ENCODE measurements at regions not wholly inside any gene's neighbourhood (a gene's known extent, or its start where the extent isn't known, plus 50 kb on each side); places are given as distances from the start of the nearest gene placed in this dataset.

DNA sequence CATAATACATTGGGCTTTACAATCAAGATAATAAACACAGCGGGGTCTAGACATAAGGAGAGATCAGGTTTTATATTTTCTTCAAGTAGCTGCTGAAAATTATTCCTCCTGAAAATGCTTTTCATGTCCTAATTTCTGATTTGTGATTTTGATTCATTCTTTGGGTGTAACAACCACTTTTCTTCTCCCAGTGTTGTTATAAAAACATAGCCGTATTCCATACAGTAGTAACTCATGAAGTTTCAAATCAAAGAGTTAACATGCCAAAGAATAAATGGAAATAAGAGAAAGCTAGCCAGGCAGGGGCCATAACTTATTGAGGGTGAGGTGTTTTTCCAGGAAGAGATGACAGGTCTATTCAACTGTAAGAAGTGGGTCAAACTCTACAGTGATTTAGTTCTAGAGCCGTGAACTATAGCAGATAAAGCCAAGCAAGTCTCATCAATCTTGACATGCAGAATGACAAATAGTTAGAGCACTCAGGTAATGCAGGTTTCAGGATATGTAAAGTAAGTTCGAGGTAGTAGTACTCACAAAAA lies 934.4 kb upstream of the SLITRK1 start:
- no peaks in the 10 kb centered on the region for H3K9me3 ChIP-seq (ENCODE audit: low read length)
- no peak overlapping the region for H3K27ac ChIP-seq (ENCODE audit: low read length)
- no peak for TF ChIP-seq EZH2 (IDR thresholded peaks at IDR 0.05; ENCODE audit: low read length, unreplicated experiment)
- no peak for TF ChIP-seq EZH2phosphoT487 (IDR thresholded peaks at IDR 0.05; ENCODE audit: borderline replicate concordance, low read length)
- TF ChIP-seq, protein P1, sequence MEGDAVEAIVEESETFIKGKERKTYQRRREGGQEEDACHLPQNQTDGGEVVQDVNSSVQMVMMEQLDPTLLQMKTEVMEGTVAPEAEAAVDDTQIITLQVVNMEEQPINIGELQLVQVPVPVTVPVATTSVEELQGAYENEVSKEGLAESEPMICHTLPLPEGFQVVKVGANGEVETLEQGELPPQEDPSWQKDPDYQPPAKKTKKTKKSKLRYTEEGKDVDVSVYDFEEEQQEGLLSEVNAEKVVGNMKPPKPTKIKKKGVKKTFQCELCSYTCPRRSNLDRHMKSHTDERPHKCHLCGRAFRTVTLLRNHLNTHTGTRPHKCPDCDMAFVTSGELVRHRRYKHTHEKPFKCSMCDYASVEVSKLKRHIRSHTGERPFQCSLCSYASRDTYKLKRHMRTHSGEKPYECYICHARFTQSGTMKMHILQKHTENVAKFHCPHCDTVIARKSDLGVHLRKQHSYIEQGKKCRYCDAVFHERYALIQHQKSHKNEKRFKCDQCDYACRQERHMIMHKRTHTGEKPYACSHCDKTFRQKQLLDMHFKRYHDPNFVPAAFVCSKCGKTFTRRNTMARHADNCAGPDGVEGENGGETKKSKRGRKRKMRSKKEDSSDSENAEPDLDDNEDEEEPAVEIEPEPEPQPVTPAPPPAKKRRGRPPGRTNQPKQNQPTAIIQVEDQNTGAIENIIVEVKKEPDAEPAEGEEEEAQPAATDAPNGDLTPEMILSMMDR (conservative IDR thresholded peaks at IDR 0.05; ENCODE audit: low read depth, low read length), result no peak
- no peaks in the 10 kb centered on the region for H3K9me2 ChIP-seq (replicated peaks; ENCODE audit: low read length)
- no peaks in the 10 kb centered on the region for H3K4me1 ChIP-seq (ENCODE audit: insufficient read depth, low read length)
- H3K27me3 ChIP-seq (ENCODE audit: low read length), result no peaks in the 10 kb centered on the region
- H3K4me2 ChIP-seq (ENCODE audit: low read length), result no peak overlapping the region
- H3K79me2 ChIP-seq (ENCODE audit: low read length), result no peaks in the 10 kb centered on the region
- no peak overlapping the region for H3K4me3 ChIP-seq (ENCODE audit: low read length)
- H3F3A ChIP-seq (ENCODE audit: low read length, unreplicated experiment), result no peaks in the 10 kb centered on the region
- H3K36me3 ChIP-seq (ENCODE audit: low read depth, low read length), result no peaks in the 10 kb centered on the region
- no peak for DNase-seq
- BruUV-seq (replicated peaks), result no TSS peak
- H3K9ac ChIP-seq (ENCODE audit: low read length), result no peak overlapping the region
- H2AFZ ChIP-seq (ENCODE audit: low read length), result no peak overlapping the region
- CTCF ChIA-PET, result no interaction called here
- ATAC-seq, result no peak
- no peaks in the 10 kb centered on the region for H4K20me1 ChIP-seq (ENCODE audit: low read length)
- POLR2A ChIA-PET (ENCODE audit: unreplicated experiment), result no interaction called here
- intact Hi-C loops (cut with micrococcal nuclease), result no loop called here

DNA sequence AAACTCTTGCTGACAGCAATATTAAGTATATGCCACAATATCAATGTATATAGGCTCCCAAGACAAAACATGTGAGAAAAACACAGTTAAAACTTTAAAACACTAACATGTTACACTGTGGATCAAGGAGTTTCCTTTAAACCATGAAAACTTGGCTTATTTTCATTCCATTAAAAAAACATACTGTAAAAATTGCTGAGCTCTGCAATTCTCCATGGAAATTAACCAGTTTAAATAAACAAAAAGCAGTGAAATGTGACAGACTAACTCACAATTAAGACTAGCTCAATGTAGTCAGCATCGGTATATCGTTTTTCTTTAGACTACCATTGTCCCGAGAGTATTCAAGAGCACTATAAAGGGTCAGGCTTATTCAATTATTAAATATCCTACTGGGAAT lies 930.5 kb upstream of the SLITRK1 start:
- no peaks in the 10 kb centered on the region for H3K79me2 ChIP-seq (ENCODE audit: low read length)
- ATAC-seq (no peak), DNase-seq (no peak)
- TF ChIP-seq, protein P1 (conservative IDR thresholded peaks at IDR 0.05; ENCODE audit: low read depth, low read length), result no peak
- TF ChIP-seq EZH2phosphoT487 (IDR thresholded peaks at IDR 0.05; ENCODE audit: borderline replicate concordance, low read length) (no peak), EZH2 (IDR thresholded peaks at IDR 0.05; ENCODE audit: low read length, unreplicated experiment) (no peak)
- H3K36me3 ChIP-seq (ENCODE audit: low read depth, low read length), result no peaks in the 10 kb centered on the region
- H4K20me1 ChIP-seq (ENCODE audit: low read length), result no peaks in the 10 kb centered on the region
- H3K4me1 ChIP-seq (ENCODE audit: insufficient read depth, low read length), result no peaks in the 10 kb centered on the region
- no peak overlapping the region for H3K4me3 ChIP-seq (ENCODE audit: low read length)
- H3K4me2 ChIP-seq (ENCODE audit: low read length), result no peak overlapping the region
- H3K9me3 ChIP-seq (ENCODE audit: low read length), result no peaks in the 10 kb centered on the region
- H3K27ac ChIP-seq (ENCODE audit: low read length), result no peak overlapping the region
- H3F3A ChIP-seq (ENCODE audit: low read length, unreplicated experiment), result no peaks in the 10 kb centered on the region
- H3K9me2 ChIP-seq (replicated peaks; ENCODE audit: low read length), result no peaks in the 10 kb centered on the region
- no TSS peak for BruUV-seq (replicated peaks)
- H3K27me3 ChIP-seq (ENCODE audit: low read length), result no peaks in the 10 kb centered on the region
- POLR2A ChIA-PET (ENCODE audit: unreplicated experiment), result no interaction called here
- intact Hi-C loops (cut with micrococcal nuclease), result no loop called here
- no peak overlapping the region for H3K9ac ChIP-seq (ENCODE audit: low read length)
- H2AFZ ChIP-seq (ENCODE audit: low read length), result no peak overlapping the region
- CTCF ChIA-PET, result no interaction called here

DNA sequence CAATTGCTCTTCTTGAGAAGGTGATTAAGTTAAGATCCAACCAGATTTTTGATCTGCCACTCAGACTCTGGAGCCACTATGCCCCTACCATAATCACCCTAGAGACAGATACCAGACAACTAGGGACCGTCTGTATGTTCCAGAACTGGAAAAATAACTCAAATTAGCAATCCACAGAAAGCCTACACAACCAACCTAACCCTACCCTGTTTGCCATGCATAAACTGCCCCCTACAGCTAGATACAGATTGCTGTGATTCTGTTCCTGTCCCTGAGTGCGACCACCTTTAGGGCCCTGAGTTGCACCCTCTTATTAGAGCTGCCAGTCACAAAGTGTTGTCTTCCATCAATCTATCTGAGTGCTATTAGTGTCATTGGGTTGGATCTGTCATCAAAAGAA lies 929.8 kb upstream of the SLITRK1 start:
- H3K27ac ChIP-seq (ENCODE audit: low read length), result no peak overlapping the region
- no peaks in the 10 kb centered on the region for H3K36me3 ChIP-seq (ENCODE audit: low read depth, low read length)
- no peaks in the 10 kb centered on the region for H3K79me2 ChIP-seq (ENCODE audit: low read length)
- no peaks in the 10 kb centered on the region for H3K9me3 ChIP-seq (ENCODE audit: low read length)
- BruUV-seq (replicated peaks), result no TSS peak
- POLR2A ChIA-PET (ENCODE audit: unreplicated experiment), result no interaction called here
- ATAC-seq (no peak), DNase-seq (no peak)
- no peak overlapping the region for H3K4me2 ChIP-seq (ENCODE audit: low read length)
- TF ChIP-seq, protein P1 (conservative IDR thresholded peaks at IDR 0.05; ENCODE audit: low read depth, low read length), result no peak
- TF ChIP-seq EZH2 (IDR thresholded peaks at IDR 0.05; ENCODE audit: low read length, unreplicated experiment) (no peak), EZH2phosphoT487 (IDR thresholded peaks at IDR 0.05; ENCODE audit: borderline replicate concordance, low read length) (no peak)
- no peak overlapping the region for H3K9ac ChIP-seq (ENCODE audit: low read length)
- no peaks in the 10 kb centered on the region for H4K20me1 ChIP-seq (ENCODE audit: low read length)
- H2AFZ ChIP-seq (ENCODE audit: low read length), result no peak overlapping the region
- H3K27me3 ChIP-seq (ENCODE audit: low read length), result no peaks in the 10 kb centered on the region
- intact Hi-C loops (cut with micrococcal nuclease), result no loop called here
- no peaks in the 10 kb centered on the region for H3K9me2 ChIP-seq (replicated peaks; ENCODE audit: low read length)
- H3F3A ChIP-seq (ENCODE audit: low read length, unreplicated experiment), result no peaks in the 10 kb centered on the region
- no peaks in the 10 kb centered on the region for H3K4me1 ChIP-seq (ENCODE audit: insufficient read depth, low read length)
- CTCF ChIA-PET, result no interaction called here
- no peak overlapping the region for H3K4me3 ChIP-seq (ENCODE audit: low read length)
